ENCODE measurements at regions not wholly inside any gene's neighbourhood (a gene's known extent, or its start where the extent isn't known, plus 50 kb on each side); places are given as distances from the start of the nearest gene placed in this dataset.

DNA sequence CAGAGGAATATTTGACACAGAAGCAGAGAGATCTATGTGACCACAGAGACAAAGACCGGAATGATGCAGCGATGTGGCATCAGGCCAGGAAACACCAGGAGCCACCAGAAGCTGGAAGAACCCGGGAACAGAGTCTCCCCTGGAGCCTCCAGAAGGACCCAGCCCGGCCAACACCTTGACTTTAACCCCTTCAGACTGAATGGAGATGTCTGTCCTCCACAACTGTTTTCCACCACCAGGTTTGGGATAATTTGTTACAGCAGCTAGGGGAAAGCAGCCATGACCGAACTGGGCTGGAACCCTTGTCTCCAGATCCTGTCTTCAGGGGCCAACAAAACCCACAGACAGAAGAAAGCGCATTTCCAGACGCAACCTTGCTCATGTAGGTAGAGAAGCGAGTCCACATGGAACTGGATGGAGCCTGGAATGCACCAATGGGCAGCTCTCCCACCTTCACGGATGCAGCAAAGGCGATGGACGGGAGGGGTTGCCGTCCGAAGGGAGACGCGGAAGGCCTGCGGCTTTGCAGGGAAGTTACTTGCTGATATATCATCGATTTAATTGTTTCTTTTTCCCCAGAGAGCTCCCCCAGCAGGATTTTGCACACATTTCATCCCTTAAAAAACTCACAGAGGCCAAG lies 396.6 kb downstream of the NPHP4 start:
- H3K9me2 ChIP-seq (ENCODE audit: insufficient read depth, low read length), result no peaks in the 10 kb centered on the region
- no peak overlapping the region for H3K27ac ChIP-seq (ENCODE audit: low read length)
- no peaks in the 10 kb centered on the region for H3F3A ChIP-seq (ENCODE audit: insufficient read depth, low read length, poor library complexity, severe bottlenecking)
- peaks cover 2% of the 10 kb centered on the region for H3K9me3 ChIP-seq (ENCODE audit: low read length)
- no peaks in the 10 kb centered on the region for H3K79me2 ChIP-seq (replicated peaks; ENCODE audit: insufficient read depth, low read length)
- no peak for TF ChIP-seq RAD21 (conservative IDR thresholded peaks at IDR 0.05)
- H2AFZ ChIP-seq (ENCODE audit: low read depth, low read length), result no peak overlapping the region
- H3K27me3 ChIP-seq (ENCODE audit: insufficient read depth, low read depth, low read length), result no peaks in the 10 kb centered on the region
- no peaks in the 10 kb centered on the region for H3K36me3 ChIP-seq (ENCODE audit: insufficient read depth, low read length)
- H3K4me3 ChIP-seq (ENCODE audit: low read length), result no peak overlapping the region
- no peak overlapping the region for H3K4me2 ChIP-seq (ENCODE audit: low read length)
- no peaks in the 10 kb centered on the region for H4K20me1 ChIP-seq (ENCODE audit: insufficient read depth)
- no peak overlapping the region for H3K9ac ChIP-seq (ENCODE audit: low read length)

- no peaks in the 10 kb centered on the region for H3K36me3 ChIP-seq (ENCODE audit: insufficient read depth, low read length)
- H3K79me2 ChIP-seq (replicated peaks; ENCODE audit: insufficient read depth, low read length), result no peaks in the 10 kb centered on the region
- peaks cover 2% of the 10 kb centered on the region for H3K9me3 ChIP-seq (ENCODE audit: low read length)
- no peak for TF ChIP-seq MXI1 (conservative IDR thresholded peaks at IDR 0.05; ENCODE audit: poor library complexity, severe bottlenecking)
- no peak for TF ChIP-seq POLR2AphosphoS5 (IDR thresholded peaks at IDR 0.05)
- TF ChIP-seq REST (IDR thresholded peaks at IDR 0.05; ENCODE audit: borderline replicate concordance), result no peak
- no peak for TF ChIP-seq SMC3 (conservative IDR thresholded peaks at IDR 0.05; ENCODE audit: poor library complexity)
- no peak for TF ChIP-seq EZH2 (IDR thresholded peaks at IDR 0.05; ENCODE audit: borderline replicate concordance, insufficient read depth, low read length, poor library complexity, severe bottlenecking)
- no peak for TF ChIP-seq RAD21 (conservative IDR thresholded peaks at IDR 0.05)
- no peak for TF ChIP-seq EP300 (conservative IDR thresholded peaks at IDR 0.05; ENCODE audit: poor library complexity, severe bottlenecking)
- TF ChIP-seq TAF1 (IDR thresholded peaks at IDR 0.05; ENCODE audit: low read depth), result no peak
- TF ChIP-seq, protein P1, sequence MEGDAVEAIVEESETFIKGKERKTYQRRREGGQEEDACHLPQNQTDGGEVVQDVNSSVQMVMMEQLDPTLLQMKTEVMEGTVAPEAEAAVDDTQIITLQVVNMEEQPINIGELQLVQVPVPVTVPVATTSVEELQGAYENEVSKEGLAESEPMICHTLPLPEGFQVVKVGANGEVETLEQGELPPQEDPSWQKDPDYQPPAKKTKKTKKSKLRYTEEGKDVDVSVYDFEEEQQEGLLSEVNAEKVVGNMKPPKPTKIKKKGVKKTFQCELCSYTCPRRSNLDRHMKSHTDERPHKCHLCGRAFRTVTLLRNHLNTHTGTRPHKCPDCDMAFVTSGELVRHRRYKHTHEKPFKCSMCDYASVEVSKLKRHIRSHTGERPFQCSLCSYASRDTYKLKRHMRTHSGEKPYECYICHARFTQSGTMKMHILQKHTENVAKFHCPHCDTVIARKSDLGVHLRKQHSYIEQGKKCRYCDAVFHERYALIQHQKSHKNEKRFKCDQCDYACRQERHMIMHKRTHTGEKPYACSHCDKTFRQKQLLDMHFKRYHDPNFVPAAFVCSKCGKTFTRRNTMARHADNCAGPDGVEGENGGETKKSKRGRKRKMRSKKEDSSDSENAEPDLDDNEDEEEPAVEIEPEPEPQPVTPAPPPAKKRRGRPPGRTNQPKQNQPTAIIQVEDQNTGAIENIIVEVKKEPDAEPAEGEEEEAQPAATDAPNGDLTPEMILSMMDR (IDR thresholded peaks at IDR 0.05; ENCODE audit: poor library complexity, severe bottlenecking), result no peak
- H2AFZ ChIP-seq (ENCODE audit: low read depth, low read length), result no peak overlapping the region
- no peak overlapping the region for H3K4me2 ChIP-seq (ENCODE audit: low read length)
- H3K27me3 ChIP-seq (ENCODE audit: insufficient read depth, low read depth, low read length), result no peaks in the 10 kb centered on the region
- no peak overlapping the region for H3K27ac ChIP-seq (ENCODE audit: low read length)
- no peaks in the 10 kb centered on the region for H3K9me2 ChIP-seq (ENCODE audit: insufficient read depth, low read length)
- H3K4me3 ChIP-seq (ENCODE audit: low read length), result no peak overlapping the region
- no peaks in the 10 kb centered on the region for H4K20me1 ChIP-seq (ENCODE audit: insufficient read depth)
- H3F3A ChIP-seq (ENCODE audit: insufficient read depth, low read length, poor library complexity, severe bottlenecking), result no peaks in the 10 kb centered on the region
- no peak overlapping the region for H3K9ac ChIP-seq (ENCODE audit: low read length)
Observed at GRCh38 chr1:5594056-5594956, 397.9 kb downstream of the NPHP4 start.
